ENCODE measurements at regions not wholly inside any gene's neighbourhood (a gene's known extent, or its start where the extent isn't known, plus 50 kb on each side); places are given as distances from the start of the nearest gene placed in this dataset.

DNA sequence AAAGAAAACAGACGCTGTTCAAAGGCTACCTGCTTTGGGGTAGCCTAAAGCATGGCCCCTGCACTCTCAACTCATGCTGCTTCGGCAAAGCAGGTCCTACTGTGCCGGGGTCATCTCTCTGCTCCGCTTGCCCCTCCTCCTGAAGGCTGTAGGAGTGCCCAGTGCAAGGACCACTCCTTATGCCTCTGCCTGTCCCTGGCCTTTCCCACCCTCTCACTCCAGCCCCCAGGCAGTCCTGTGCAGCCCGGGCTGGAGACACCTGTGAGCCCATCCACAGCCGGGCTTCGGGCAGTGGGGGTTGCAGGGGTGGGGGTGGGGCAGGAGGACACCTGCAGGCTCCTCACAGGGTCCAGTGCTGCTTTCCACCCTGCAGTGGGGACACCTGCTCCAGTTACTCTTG, 69.1 kb downstream of the ACKR3 start:
- TF ChIP-seq POLR2AphosphoS5 (IDR thresholded peaks at IDR 0.05) (no peak), EZH2 (IDR thresholded peaks at IDR 0.05; ENCODE audit: borderline replicate concordance, insufficient read depth, low read length, poor library complexity, severe bottlenecking) (no peak), REST (IDR thresholded peaks at IDR 0.05; ENCODE audit: borderline replicate concordance) (no peak), TAF1 (IDR thresholded peaks at IDR 0.05; ENCODE audit: low read depth) (no peak), MXI1 (conservative IDR thresholded peaks at IDR 0.05; ENCODE audit: poor library complexity, severe bottlenecking) (no peak), EP300 (conservative IDR thresholded peaks at IDR 0.05; ENCODE audit: poor library complexity, severe bottlenecking) (no peak)
- TF ChIP-seq, protein P1, sequence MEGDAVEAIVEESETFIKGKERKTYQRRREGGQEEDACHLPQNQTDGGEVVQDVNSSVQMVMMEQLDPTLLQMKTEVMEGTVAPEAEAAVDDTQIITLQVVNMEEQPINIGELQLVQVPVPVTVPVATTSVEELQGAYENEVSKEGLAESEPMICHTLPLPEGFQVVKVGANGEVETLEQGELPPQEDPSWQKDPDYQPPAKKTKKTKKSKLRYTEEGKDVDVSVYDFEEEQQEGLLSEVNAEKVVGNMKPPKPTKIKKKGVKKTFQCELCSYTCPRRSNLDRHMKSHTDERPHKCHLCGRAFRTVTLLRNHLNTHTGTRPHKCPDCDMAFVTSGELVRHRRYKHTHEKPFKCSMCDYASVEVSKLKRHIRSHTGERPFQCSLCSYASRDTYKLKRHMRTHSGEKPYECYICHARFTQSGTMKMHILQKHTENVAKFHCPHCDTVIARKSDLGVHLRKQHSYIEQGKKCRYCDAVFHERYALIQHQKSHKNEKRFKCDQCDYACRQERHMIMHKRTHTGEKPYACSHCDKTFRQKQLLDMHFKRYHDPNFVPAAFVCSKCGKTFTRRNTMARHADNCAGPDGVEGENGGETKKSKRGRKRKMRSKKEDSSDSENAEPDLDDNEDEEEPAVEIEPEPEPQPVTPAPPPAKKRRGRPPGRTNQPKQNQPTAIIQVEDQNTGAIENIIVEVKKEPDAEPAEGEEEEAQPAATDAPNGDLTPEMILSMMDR (IDR thresholded peaks at IDR 0.05; ENCODE audit: poor library complexity, severe bottlenecking) = no peak

Data from neural cell (in vitro differentiated cells).